Heart left ventricle (tissue), 16 donors: ENCODE measurements at regions not wholly inside any gene's neighbourhood (a gene's known extent, or its start where the extent isn't known, plus 50 kb on each side); places are given as distances from the start of the nearest gene placed in this dataset.

Experiments used
- ATAC-seq, 4 donors: fragments of 200-7000 bp; cut with Tn5 transposase; one replicate each; pipeline ENCODE4 v1.9.1; 2020 to 2022; ENCODE audit warnings: moderate library complexity in 4 of 4, mild to moderate bottlenecking in 3 of 4, moderate number of reproducible peaks in 1 of 4
- DNase-seq, 5 donors: peaks; one replicate each; pipeline ENCODE4 v3.0.0-alpha.2; 2020
- H3K27ac ChIP-seq, 12 donors: fragments of 200-600 bp; sonication (generic) in 4 of 12; one replicate each; pipeline versions ENCODE4 v1.5.0 to v1.8.0; 2016 to 2022; ENCODE audit warnings: mild to moderate bottlenecking in 2 of 12
- H3K27me3 ChIP-seq, 9 donors: fragments of 200-600 bp; sonication (generic) in 2 of 9; one replicate each; pipeline versions ENCODE4 v1.5.1 to v1.8.0; 2016 to 2022; ENCODE audit warnings: mild to moderate bottlenecking in 3 of 9
- H3K36me3 ChIP-seq, 9 donors: fragments of 200-600 bp; sonication (generic) in 2 of 9; one replicate each; pipeline versions ENCODE4 v1.5.0 to v1.8.0; 2018 to 2022; ENCODE audit warnings: mild to moderate bottlenecking in 2 of 9
- H3K4me1 ChIP-seq, 12 donors: fragments of 200-600 bp; sonication (generic) in 4 of 12; one replicate each; pipeline versions ENCODE4 v1.5.0 to v1.8.0; 2016 to 2022; ENCODE audit warnings: mild to moderate bottlenecking in 3 of 12
- H3K4me3 ChIP-seq, 12 donors: fragments of 200-600 bp; sonication (generic) in 4 of 12; one replicate each; pipeline versions ENCODE4 v1.5.0 to v1.8.0; 2017 to 2022; ENCODE audit warnings: mild to moderate bottlenecking in 9 of 12, moderate library complexity in 4 of 12
- H3K9me3 ChIP-seq, 12 donors: fragments of 200-600 bp; sonication (generic) in 4 of 12; one replicate each; pipeline versions ENCODE4 v1.5.0 to v1.8.0; 2016 to 2022; ENCODE audit warnings: mild to moderate bottlenecking in 1 of 12
- POLR2A ChIP-seq, 2 donors: fragments of 450-650 bp; IDR thresholded peaks; one replicate each; pipeline ENCODE4 v1.6.1; 2017; ENCODE audit warnings: antibody characterized with exemption in 2 of 2, mild to moderate bottlenecking in 2 of 2, moderate library complexity in 2 of 2
- WGBS, 4 donors: extraction: QIAGEN DNeasy Blood & Tissue Kit in 2 of 4; methylation state at CpG; one replicate each; pipeline versions ENCODE4 v1.1.5 to v1.1.7; 2013 to 2018; 5-methylcytosine and 5-hydroxymethylcytosine counted together
- intact Hi-C, 10 donors: fragments of 100-400 bp; cut with DNase I; formaldehyde crosslinking; loops; one replicate each; pipeline versions ENCODE4 v1.11.1 to v1.14.2; 2022
- TF ChIP-seq, protein P1 (sequence below), 12 donors: fragments of 200-600 bp; sonication (generic) in 4 of 12; IDR thresholded peaks; one replicate each; pipeline versions ENCODE4 v1.5.0 to v1.8.0; 2018 to 2022; ENCODE audit warnings: antibody characterized with exemption in 12 of 12, mild to moderate bottlenecking in 5 of 12
- donor health status: ischemic (EF 13 %, LVEDD 7.1; RV severe dilation, severe dysfunction).
- donor health status: healthy with polysubstance abuse.
- donor health status: DM: no; HTN: yes; CAD: no.
- donor health status: DM: no; HTN: no; CAD: no.
- donor health status: ischemic (EF 25% LVEDD 6.9; RV normal size, moderate dysfunction).
- donor health status: ischemic (EF 25% LVEDD 5.7; RV mildly dilated, moderate dysfunction).
- donor health status: healthy.
- donor health status: DM: yes; HTN: yes; CAD: no.
- donor health status: ischemic (EF 35%, LVEDD 5.7; RV mildly dilated, moderate dysfunction).
- donor health status: nonischemic (EF 11% LVEDD 7.7; RV severe dilation, severe dysfunction).
- donor health status: DM: yes; HTN: yes; CAD: no.
- donor health status: PGD.
- donor health status: ischemic (EF 29% LVEDD 5.4; RV normal size, mild dysfunction).
- donor health status: nonischemic (EF 23%, LVEDD 6.1; RV moderate dilation, normal function).

DNA sequence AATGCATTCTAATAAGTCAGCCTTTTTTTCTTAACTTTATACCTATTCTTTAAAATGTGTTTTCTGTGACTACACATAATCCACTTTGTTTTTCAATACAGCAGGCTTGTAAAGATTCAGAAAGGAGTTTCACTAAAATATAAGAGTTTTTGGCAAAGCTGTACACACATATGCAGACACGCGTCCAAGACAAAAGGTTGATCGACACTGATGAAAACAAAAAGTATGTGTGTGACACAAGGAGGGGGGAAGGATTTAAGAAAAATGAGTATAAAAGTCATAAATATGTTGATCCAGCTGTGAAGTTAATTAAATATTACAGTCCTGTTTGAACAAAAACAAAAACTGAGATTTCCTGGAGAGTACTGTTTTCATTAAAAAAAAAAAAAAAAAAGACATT, 294.5 kb upstream of the RARB start:
- Histone ChIP-seq H3K36me3 (no peaks in the 10 kb centered on the region), H3K27me3 (no peaks in the 10 kb centered on the region), H3K27ac (no peak overlapping the region), H3K4me1 (no peaks in the 10 kb centered on the region), H3K9me3 (peaks cover 0 to 20% (median 10%) of the 10 kb centered on the region in 12 donors), H3K4me3 (no peak overlapping the region)
- no peak for TF ChIP-seq POLR2A (IDR thresholded peaks at IDR 0.05)
- TF ChIP-seq, protein P1, sequence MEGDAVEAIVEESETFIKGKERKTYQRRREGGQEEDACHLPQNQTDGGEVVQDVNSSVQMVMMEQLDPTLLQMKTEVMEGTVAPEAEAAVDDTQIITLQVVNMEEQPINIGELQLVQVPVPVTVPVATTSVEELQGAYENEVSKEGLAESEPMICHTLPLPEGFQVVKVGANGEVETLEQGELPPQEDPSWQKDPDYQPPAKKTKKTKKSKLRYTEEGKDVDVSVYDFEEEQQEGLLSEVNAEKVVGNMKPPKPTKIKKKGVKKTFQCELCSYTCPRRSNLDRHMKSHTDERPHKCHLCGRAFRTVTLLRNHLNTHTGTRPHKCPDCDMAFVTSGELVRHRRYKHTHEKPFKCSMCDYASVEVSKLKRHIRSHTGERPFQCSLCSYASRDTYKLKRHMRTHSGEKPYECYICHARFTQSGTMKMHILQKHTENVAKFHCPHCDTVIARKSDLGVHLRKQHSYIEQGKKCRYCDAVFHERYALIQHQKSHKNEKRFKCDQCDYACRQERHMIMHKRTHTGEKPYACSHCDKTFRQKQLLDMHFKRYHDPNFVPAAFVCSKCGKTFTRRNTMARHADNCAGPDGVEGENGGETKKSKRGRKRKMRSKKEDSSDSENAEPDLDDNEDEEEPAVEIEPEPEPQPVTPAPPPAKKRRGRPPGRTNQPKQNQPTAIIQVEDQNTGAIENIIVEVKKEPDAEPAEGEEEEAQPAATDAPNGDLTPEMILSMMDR (IDR thresholded peaks at IDR 0.05): no peak
- 77 to 87% (median 84%) methylated on average over 3 of the region's 3 CpGs for WGBS, 4 donors
- no peak for DNase-seq
- no peak for ATAC-seq
- intact Hi-C loops: no loop called here

DNA sequence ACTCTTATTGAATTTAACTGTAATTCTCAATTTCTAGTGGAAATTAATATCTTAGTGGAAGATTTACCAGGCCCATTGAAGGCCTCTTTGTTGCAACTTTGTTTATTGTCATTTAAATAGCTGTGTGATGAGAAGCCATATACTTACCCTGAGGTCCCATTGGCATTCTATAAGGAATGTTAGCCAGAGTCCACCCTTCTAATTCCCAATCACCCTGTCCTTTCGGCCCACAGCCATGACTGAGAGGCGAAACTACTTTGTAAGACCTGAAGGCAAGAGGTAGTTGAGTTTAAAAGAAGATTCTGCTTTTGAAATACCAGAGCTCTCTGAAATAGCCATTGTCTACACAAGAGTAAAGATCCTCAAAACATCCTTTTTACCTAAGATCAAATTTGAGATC, 290.5 kb upstream of the RARB start:
- ATAC-seq (no peak), DNase-seq (no peak)
- H3K4me1 ChIP-seq: no peaks in the 10 kb centered on the region
- no peak overlapping the region for H3K4me3 ChIP-seq
- intact Hi-C loops: no loop called here
- no peaks in the 10 kb centered on the region for H3K36me3 ChIP-seq
- H3K27me3 ChIP-seq: no peaks in the 10 kb centered on the region
- no peak overlapping the region for H3K27ac ChIP-seq
- TF ChIP-seq, protein P1 (IDR thresholded peaks at IDR 0.05): no peak
- TF ChIP-seq POLR2A (IDR thresholded peaks at IDR 0.05): no peak
- WGBS, 4 donors: 97 to 100% (median 100%) methylated on average over 2 of the region's 2 CpGs
- H3K9me3 ChIP-seq: peaks cover 0 to 7% (median 0%) of the 10 kb centered on the region in 12 donors

GRCh38 chr3:25139267-25139666, 288.8 kb upstream of the RARB start:
- Histone ChIP-seq H3K27me3 (no peaks in the 10 kb centered on the region), H3K4me1 (no peaks in the 10 kb centered on the region), H3K9me3 (peaks cover 0 to 7% (median 0%) of the 10 kb centered on the region in 12 donors), H3K4me3 (no peak overlapping the region), H3K27ac (no peak overlapping the region), H3K36me3 (no peaks in the 10 kb centered on the region)
- ATAC-seq: no peak
- TF ChIP-seq POLR2A (IDR thresholded peaks at IDR 0.05): no peak
- no peak for DNase-seq
- intact Hi-C loops: no loop called here
- 94 to 97% (median 97%) methylated on average over 1 of the region's 1 CpG for WGBS, 4 donors

GRCh38 chr3:25142609-25143355, 285.3 kb upstream of the RARB start:
- Histone ChIP-seq H3K36me3 (no peaks in the 10 kb centered on the region), H3K27ac (no peak overlapping the region), H3K4me3 (no peak overlapping the region), H3K27me3 (no peaks in the 10 kb centered on the region), H3K9me3 (peaks cover 0 to 7% (median 0%) of the 10 kb centered on the region in 12 donors), H3K4me1 (no peaks in the 10 kb centered on the region)
- intact Hi-C loops: no loop called here
- DNase-seq: no peak
- TF ChIP-seq, protein P1 (IDR thresholded peaks at IDR 0.05): no peak
- TF ChIP-seq POLR2A (IDR thresholded peaks at IDR 0.05): no peak
- WGBS, 4 donors: 70 to 79% (median 72%) methylated on average over 6 of the region's 6 CpGs
- no peak for ATAC-seq
